HG03520 (cell line): ENCODE measurements at regions not wholly inside any gene's neighbourhood (a gene's known extent, or its start where the extent isn't known, plus 50 kb on each side); places are given as distances from the start of the nearest gene placed in this dataset.

Experiments used
- ATAC-seq: cut with Tn5 transposase; IDR thresholded peaks from one replicate; pipeline ENCODE4 v1.9.1; 2021; ENCODE audit warnings: mild to moderate bottlenecking, moderate library complexity; ENCODE audit not compliant: unreplicated experiment

DNA sequence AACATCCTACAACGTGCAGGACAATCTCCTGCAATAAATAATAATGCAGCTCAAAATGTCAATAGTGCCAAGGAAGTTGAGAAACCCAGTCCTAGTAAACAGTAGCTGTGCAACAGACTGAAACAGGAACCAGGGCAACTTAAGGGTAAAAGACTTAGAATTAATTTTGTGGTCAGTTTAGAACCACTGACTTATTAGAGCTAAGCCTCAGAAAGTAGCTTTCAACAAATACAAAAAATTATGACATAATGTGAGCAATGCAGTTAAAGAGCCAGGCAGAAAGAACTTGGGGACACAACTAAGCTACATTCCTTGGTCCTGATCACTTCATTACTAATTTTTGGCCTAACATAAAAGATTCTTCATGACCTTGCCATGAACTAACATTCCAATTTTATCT is 195.4 kb downstream of the MACC1 start:
- ATAC-seq = peak; percentile 70

DNA sequence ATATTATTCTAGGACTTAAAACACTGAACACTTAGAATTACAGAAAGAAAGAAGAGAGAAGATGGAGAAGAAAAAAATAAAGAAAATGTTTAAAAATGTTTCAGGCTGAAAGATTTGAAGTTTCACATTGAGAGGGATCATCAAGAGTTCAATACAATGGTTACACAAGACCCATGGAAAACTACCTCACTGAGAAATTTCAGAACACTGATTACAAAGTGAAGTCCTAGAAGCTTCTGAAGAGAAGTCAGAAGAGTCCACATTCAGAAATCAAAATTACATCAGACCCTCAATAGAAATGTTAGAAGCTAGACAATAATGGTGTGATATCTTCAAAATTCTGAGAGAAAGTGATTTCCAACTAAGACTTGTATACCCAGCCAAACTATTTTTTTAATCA is 196.1 kb downstream of the MACC1 start:
- no peak for ATAC-seq

DNA sequence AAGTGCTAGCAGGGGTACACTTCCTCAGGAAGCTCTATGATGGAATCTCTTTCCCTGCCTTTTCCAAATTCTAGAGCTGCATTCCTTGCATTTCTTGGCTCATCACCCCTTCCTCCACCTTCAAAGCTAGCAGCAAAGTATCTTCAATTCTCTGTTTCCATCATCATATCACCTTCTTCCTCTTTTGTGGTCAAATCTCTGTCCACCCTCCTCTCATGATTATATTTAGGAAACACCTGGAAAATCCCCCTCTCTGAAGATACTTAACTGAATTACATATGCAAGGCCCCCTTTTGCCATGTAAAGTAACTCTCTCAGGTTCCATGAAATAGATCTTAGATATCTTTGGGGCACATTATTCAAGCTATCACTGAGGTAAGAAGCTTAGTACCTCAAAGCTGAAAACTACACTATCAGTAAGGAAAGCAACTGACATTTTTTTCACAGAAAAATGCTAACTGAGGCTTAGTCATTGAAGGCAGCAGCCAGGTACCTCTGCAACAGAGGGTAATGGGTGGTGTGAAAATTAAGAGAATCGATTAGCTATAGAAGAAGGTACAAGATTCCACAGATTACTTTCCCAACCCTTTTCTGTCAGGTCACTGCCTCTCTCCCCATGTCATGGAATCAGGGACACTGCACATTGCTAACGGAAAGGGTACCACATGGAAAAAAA is 197.3 kb downstream of the MACC1 start:
- ATAC-seq = peak; percentile 70

DNA sequence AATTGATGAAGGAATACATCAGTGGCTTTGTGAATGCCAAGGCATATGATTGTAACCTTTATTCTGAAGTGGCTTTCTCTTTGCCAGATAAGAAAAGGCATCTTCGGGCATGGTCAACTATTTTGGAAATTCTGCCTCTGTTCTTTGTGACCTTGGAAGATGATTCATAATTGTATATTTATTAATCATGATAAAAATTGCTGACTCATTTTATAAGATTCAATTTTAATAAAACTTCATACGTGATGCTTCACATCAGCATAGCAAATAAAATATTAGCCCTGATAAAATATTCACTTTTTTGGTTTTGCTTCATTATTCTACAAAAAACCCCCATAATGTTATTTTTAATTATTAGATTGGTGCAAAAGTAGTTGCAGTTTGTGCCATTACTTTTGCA is 200.5 kb downstream of the MACC1 start:
- no peak for ATAC-seq

DNA sequence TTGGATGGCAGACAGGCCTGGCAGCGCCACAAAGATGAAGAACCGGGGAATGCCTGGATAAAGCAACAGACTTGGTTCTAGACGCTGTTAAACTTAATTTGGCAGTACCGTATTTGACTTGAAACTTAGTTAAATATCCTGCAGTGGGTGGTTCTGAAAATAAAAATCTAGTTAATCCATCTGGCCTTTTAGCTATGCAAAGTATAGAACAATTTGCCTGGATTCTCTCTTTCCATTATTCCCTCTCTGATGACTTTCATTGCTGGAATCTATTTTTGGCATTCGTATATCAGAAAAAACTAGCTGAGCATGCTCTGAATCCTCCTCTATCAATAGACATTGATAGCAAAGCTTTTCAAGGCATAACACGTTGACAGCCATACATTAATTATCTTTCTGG is 203.6 kb downstream of the MACC1 start:
- no peak for ATAC-seq

DNA sequence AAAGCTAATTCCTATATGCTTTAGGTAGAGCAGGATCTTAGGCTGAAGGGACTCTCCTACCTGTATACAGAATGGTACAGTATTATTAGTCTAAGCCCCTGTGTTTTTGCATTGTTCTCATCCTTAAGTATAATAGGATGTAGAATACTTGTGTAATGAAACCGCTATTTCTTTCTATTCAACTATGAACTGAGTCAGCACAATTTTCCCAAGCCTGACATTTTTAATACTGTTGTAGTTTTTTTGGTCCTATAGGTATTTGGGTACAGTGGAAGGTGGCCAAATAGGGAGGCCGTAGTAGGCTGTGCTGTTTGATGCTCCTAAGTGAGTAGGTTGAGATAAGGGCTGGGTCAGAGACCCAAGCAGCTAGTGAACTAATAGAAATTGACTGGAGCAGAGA is 205.1 kb downstream of the MACC1 start:
- ATAC-seq = no peak

DNA sequence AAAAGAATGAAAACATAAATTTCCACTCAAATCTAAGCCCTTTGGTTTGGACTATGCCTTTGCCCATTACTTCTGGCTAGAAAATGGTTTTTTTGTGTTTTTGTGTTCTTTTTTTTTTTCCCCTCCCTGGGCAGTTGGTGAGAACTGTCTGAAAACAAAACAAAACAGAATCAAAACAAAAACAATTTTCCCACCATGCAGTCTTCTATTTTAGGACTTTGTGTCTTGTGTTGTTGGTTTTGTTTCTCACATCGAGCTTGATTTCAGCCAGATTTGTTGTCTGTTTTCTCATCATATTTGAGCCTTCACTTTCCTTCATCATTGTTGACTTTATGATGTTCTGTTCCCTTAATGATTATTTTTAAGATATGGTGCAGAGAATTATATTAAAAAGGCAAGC is 206.3 kb downstream of the MACC1 start:
- no peak for ATAC-seq

DNA sequence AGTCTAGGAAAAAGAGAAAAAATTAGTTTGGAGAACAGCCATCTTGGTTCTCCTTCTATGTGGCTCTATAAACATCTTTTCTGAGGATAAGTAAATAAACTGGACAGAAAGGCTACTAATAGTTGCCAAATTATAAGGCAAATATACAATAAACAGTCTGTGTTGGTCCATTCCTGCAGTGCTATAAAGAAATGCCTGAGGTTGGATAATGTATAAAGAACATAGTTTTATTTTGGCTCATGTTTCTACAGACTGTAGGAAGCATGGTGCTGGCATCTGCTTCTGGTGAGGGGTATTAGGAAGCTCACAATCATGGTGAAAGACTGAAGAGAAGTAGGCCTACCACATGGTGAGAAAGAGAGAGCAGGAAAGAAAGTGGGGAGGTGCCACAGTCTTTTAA is 209.7 kb downstream of the MACC1 start:
- no peak for ATAC-seq

DNA sequence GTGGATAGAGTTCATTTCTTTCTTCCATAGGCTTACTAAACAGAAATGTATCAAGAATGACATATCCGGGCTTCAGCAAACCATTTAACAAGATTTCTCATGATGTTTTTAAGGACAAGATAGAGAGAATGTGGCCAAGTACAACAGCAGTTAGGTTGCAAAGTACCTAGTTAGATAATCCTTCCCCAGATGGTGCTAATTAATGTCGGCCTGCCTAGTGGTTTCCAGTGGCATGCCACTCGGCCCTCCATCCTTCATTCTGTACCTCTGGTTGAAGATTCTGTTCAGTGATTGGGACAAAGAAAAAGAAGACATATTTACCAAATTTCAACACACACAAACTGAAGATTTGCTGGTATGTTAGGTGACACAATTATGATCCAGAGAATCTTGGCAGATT is 212.1 kb downstream of the MACC1 start:
- ATAC-seq = no peak

DNA sequence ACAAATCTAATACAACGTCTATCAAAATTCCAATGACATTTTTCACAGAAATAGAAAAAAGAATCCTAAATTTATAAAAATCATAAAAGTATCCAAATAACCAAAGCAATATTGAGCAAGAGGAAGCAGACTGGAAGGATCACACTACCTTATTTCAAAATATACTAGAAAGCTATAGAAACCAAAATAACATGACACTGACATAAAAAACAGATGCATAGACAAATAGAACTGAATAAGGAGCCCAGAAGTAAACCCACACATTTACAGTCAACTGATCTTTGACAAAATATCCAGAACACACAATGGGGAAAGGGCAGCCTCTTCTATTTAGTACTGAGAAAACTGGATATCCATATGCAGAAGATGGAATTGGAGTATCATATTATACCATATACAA is 217.5 kb downstream of the MACC1 start:
- ATAC-seq = no peak

DNA sequence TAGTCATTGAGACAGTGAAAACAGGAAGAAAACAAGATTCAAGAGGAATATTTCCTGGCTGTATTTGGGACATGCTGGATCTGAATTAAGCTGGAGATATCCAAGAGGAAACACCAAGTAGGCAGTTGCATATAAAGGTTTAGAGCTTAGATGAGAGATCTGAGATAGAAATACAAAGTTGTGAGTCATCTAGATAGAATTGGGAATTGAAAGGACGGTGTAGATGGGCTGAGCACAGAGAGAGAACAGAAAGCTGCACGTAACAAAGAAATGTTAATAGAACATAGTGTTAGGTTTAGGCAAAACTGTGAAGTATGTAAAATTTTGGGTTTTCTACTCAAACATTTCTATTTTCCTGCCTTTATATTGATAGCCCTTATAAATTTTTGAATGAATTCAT is 218.5 kb upstream of the TMEM196 start:
- ATAC-seq = no peak

DNA sequence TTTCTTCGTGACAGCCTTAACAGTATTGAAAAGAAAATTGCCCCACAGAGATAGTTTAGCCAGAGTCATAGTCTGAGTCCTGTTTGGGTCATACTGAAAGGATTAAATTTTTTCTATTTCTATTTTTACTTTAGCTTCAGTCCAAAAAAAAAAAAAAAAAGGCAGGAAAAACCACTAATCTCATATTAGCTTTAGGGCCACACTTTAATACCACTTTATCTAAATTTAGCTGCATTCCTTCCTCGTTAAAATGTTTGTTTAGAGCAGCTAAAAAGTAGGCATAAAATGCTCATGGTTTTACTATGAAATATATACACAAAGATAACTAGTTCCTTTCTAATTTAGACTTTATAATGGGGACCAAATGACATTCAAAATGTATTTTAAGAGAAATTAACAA is 216.5 kb upstream of the TMEM196 start:
- no peak for ATAC-seq

DNA sequence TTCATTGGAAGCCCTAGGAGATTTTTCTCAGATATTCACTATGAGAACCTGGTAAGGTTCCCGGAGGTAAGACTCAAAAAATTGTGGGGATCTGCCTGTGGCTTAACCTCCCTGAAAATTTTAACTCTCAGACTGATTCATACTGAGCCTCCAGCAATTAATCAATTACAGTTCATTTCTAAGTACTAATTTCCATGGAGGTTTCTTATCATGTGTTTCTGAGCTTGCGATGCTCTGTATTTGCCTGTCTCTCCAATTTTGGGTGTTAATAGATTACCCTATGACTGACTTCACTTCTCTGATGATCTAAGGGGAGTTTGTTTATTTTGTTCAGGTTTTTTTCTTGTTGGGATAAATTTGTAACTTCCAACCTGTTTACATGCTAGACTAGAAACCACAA is 215.4 kb upstream of the TMEM196 start:
- no peak for ATAC-seq

DNA sequence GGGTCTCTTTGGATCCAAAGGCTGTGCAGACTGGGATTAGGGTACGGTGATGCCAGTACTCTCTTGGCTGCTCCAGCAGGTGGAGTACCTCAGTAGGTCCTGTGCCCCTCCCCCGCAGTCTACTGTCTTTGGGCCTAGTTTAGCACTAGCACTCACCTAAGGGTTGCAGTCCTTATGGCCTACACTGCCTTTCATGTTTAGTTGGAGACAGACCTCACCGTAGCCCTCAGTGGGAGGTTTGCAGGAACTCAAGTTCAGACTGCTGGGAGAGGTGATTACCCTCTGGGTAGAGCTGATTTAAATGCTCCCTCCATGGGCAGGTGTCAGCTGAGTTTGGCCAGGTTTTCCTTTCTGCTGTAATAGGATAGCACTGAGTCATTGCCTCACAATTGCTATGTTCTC is 210.8 kb upstream of the TMEM196 start:
- ATAC-seq = no peak

DNA sequence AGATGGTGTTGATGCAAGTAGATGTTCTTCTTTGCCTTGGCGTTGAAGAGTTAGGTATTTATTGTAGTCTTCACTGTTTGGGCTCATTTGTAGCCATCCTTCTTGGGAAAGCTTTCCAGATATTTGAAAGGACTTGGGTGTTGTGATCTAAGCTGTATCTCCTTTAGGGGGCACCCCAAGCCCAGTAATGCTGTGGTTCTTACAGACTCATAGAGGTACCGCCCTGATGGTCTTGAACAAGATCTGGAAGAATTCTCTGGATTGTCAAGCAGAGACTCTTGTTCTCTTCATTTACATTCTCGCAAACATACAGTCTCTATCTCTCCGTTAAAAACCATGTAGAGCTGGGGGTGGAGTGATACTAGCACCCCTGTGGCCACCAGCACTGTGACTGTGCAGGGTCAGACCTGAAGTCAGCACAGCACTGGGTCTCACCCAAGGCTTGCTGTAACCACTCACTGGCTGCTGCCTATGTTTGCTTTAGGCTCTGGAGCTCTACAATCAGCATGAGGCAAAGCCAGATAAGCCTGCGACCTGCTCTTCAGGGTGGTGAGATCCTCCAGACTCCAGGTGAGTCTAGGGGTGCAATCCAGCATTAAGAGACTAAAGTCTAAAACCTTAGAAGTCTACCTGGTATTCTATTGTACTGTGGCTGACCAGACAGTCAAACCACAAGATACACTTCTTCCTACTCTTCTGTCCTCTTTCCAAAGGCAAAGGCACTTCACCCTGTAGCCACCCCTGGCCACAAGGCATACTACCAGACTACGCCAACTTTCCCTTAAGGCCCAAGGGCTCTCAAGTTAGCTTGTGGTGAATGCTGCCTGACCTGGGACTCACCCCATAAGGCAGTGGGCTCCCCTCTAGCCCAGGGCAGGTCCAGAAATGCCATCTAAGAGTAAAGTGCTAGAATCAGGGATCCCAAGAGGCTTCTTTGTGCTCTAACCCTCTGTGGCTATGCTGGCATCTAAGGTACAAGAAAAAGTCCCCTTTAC is 209.7 kb upstream of the TMEM196 start:
- no peak for ATAC-seq

DNA sequence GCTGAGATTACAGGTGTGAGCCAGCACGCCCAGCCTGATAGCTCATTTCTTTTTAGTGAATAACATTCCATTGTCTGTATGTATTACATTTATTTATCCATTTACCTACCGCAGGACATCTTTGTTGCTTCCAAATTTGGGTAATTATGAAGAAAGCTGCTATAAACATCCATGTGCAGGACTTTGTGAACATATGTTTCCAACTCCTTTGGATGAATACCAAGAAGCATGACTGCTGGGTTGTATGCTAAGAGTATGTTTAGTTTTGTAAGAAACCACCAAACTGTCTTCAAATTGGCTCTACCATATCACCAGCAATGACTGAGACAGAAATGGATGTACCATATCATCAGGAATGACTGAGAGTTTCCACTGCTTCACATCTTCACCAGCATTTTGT is 200.2 kb upstream of the TMEM196 start:
- no peak for ATAC-seq

DNA sequence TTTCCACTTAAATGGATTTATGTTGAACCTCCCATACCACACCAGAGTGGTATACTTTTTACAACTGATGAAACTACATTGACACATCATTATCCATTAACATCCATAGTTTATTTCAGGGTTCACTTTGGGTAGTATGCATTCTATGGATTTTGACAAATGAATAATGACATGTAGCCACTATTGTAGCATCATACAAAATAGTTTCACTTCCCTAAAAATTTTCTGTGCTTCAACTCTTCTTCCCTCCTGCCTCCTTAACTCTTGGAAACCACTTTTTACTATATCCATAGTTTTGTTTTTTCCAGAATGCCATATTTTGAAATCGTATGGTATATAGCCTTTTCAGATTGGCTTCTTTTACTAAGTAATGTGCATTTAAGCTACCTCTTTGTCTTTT is 199.5 kb upstream of the TMEM196 start:
- ATAC-seq = no peak

DNA sequence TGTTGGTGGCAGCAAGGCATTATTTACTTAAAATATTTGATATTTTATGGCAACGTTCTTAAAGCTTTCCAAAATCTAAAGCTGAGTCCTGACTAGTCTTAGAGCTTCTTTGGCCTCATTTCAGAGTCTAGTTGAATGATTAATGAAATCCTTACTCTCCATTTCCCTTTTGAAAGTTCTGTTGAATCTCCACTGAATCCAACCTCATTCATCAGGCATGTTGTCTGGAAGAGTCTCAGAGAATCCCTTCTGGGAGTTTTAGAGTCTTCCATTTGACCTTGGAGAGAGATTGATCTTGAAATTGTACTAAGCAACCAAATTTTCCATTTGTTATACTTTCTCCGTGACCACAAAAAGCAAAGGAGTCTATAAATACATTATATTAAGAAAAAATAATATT is 198.5 kb upstream of the TMEM196 start:
- ATAC-seq = no peak

DNA sequence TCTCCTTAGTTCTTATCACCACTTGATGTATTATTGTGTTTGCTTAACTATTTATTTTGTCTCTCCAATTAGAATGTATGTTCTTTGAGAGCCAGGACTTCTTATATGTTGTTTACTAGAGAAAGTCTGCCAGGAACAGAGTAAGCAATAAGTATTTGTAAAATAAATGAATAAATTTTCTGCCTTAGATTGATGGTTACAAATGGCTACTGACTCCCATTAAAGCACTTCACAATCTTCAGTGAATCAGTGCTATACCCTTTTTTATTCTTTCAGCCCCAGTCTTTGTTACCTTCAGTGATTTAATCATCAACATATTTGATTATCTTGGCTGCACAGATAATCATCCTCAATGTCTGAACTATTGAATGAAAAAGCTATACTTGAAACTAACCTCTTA is 197.1 kb upstream of the TMEM196 start:
- no peak for ATAC-seq

DNA sequence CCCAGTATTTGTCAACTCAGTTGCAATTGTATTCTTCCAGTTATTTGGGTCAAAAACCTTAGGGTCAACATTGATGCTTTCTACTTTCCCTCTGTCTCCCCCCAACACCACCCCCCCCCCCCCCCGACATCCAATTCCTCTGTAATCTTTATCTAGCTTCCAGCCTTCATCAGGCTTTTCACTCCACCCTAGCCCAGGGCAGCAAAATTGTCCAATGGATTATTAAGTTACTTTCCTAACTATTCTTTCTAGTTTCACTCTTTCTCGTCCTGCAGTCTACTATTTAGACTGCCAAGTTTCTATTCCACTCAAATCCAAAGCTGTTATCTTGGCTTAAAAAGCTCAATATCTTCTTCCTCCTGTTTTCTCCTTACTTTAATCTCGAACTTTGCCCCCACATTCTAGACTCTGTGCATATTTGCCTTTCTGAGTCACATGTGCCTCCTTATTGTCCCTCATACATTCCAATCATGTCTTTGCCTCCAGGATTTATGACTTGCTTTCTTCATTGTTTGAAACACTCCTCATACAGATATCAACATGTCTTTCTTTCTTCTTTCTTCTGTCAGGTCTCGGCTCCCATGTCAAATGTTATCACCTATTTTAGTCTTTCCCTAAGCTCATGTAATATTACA is 196.6 kb upstream of the TMEM196 start:
- no peak for ATAC-seq

DNA sequence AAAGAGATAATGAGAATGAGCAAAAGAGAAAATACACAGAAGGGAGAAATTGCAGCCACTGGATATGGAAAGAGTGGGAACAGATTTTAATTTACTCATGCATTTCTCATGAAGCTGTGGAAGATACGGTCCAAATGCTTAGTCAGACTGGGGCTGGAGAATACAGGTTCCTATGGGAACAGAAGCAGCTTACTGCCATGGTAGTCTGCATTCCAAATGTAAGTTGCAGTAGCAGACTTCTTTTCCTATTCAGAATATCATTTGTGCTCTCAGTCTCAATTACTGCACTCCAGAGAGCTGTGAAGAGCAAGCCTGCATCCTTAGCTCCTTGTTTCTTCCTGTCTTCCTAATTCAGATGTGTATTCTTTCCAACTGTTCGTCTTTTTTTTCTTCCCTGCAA is 190.8 kb upstream of the TMEM196 start:
- ATAC-seq = no peak

DNA sequence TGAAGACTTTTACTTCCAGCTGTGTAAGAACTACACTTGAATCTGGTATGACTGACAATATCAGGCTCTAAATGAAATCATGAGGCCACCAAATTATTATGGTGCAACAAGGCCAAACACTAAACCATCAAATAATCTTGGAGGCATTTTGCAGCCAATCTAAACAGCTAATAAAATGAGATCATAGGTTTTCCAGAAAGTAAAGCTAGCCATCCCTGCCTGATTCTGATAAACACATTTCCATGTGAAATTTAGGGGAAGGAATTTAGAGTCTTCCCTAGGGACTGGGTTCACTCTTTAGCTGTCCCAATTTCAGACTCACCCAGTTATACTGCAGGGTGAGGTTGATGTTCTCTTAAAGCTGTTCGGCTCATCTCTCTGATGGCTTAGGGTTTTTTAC is 190.3 kb upstream of the TMEM196 start:
- no peak for ATAC-seq
